Stimulated activated CD4-positive, alpha-beta T cell treated with anti-CD3 and anti-CD28 coated beads, Interleukin-2, amount 100 ng/mL, for 24 hours (primary cell): ENCODE measurements at regions not wholly inside any gene's neighbourhood (a gene's known extent, or its start where the extent isn't known, plus 50 kb on each side); places are given as distances from the start of the nearest gene placed in this dataset.

Experiments
- DNase-seq, 2 donors: peaks; one replicate each; pipeline ENCODE4 v3.0.0-alpha.2; 2020

DNA sequence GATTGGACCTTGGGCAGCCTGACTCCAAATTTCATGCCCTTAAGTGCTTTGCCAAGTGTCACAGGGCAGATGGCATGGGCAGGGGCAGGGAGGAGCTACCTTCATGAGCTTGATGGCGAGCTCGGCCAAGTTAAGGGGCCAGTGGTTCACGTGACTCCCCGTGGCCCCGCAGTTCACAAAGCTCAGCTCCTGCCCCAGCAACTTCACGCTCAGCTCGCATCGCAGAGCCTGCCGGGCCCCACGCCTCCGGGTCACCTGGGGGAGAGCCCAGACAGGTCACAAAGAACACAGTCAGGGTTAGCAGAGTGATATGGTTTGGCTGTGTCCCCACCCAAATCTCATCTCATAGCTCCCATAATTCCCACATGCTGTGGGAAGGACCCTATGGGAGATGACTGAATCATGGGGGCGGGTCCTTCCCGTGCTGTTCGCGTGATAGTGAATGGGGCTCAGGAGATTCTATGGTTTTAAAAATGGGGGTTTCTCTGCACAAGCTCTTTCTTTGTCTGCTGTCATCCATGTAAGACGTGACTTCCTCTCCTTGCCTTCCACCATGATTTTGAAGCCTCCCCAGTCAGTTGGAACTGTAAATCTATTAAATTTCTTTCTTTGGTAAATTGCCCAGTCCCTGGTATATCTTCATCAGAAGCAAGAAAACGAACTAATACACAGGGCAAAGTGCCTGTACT lies 108.1 kb downstream of the LITAF start:
- DNase-seq, result no peak

DNA sequence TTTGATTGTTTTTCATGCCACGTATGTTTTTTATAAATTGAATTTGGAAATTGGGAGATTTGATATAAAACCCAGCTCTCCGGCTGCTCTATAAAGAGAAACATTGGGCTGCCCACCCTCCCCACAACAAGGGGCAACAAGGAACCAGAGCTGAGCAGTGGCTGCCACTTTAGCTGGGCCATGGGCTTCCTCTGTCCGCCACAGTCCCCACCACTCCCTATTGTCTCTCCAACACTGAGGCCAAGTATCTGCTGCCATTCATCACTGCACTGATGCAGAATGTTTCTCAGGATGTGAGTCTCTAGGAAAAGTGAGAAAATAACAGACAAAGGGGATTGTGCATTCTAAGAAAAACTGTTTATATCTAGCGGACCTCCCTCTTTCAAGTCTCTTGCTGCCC lies 106.8 kb downstream of the LITAF start:
- no peak for DNase-seq

DNA sequence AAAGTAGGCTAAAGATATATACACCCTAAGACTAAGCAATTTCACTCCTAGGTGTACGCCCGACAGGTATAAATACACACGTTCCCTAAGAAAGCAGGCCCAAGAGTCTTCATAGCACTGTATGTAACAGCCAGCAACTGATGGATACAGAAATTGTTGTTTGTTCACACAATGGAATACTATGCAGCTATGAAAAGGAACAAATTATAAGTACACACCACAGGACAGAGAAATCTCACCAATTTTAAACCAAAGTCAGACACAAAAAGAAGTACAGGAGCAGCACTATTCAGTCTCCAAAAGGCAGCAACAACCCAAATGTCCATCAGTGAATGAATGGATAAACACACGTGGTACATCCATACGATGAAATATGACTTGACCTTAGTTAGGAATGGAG lies 106.1 kb downstream of the LITAF start:
- no peak for DNase-seq

DNA sequence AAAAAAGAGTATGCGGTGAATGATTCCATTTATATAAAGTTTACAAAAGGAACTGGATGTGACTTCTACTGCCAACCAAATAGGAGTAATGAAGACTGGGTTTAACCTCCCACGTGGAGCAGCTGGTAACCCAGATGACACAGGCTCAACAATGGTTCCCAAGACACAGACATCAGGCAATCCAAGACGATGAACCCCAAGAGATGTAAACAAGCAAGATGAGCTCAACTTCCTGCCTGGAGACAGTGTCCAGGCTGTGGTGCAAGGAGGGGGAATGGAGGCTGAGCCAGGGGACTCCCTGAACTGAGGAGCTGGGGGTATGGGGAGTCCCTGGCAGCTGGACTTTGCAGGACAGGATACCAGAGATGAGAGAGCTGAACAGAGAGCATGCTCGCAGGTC lies 104.7 kb downstream of the LITAF start:
- DNase-seq, result no peak

DNA sequence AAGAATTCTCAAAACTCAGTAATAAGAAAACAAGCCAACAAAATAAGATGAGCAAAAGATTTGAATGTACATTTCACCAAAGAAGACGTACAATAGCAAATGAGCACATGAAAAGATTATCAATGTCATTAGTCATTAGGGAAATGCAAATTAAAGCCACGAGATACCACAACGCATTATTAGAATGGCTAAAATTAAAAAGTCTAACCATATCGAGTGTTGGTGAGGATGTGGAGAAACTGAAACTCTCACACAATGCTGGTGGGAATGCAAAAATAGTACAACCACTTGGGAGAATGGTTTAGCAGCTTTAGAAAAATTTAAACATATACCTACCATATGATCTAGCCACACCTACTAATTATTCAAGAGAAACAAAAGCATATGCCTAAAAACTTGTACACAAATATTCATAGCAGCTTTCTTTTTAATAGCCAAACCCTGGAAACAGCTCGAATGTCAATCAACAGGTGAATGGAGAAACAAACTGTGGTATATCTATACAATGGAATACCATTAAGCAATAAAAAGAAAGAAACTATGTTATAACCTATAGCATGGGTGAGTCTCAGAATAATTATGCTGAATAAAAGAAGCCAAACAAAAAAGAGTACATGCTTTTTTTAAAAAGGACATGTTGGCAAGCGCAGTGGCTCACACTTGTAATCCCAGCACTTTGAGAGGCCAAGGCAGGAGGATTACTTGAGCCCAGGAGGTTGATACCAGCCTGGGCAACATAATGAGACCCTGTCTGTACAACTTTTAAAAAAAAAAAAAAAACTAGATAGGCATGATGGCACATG lies 103.6 kb downstream of the LITAF start:
- no peak for DNase-seq

DNA sequence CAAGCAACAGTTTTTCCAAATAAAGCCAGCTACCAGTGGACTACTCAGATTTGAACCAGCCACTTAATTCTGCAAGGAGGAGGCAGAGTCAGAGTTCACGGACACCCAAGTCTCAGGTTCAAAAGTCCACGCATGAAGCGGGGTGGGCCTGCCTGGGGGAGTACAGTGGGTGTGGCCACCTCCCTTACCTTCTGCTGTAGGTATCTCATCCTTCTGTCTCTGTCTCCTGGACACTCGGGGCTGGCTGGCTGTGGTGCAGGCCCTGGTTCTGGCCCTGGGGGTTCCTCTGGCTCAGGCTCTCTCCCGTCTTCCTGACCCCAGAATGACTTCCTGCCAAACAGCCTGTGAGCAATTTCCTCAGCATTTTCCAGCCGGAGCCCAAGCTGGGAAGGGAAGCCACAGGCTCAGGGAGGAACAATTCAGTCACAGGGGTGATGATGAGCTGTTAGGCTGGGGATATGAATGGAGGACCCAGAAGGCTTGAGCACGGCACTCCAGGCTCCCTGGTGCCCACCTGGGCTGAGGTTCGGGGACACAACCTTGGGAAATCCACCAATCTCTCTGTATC lies 101.9 kb downstream of the LITAF start:
- DNase-seq, result no peak

DNA sequence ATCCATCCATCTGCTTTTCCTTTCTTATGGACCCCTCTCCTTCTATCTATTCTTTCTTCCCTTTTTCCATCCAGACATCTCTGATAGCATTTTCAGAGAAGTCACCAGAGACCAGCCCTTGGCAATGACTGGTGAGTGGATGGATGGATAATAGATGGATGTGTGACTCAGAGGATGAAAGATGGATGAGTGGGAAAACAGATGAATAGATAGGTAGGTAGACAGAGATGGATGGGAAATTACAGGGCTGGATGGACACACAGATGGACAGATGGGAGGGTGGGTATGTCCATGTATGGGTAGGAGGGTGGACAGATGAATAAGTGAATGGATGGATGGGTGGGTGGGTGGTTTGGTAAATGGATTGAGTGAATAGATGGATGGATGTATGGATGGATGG lies 101.0 kb downstream of the LITAF start:
- DNase-seq, result no peak

DNA sequence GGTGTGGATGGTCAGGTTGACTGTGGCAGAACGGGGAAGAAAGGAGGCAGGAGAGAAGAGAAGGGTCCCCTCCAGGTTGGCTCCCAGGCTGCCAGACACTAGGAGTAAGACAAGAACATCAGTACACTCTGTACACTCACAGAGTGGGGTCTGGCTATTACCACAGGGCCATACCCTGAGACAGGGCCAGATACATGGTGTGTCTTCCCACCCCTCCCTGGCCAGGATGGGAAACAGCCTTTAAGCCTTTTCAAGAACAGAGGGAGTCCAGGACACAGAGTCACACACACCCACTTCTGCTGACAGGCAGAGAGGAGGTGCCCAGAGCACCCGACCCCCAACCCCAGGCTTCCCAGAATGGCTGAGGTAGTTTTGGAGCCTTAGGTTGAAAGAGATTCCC lies 99.4 kb downstream of the LITAF start:
- no peak for DNase-seq

DNA sequence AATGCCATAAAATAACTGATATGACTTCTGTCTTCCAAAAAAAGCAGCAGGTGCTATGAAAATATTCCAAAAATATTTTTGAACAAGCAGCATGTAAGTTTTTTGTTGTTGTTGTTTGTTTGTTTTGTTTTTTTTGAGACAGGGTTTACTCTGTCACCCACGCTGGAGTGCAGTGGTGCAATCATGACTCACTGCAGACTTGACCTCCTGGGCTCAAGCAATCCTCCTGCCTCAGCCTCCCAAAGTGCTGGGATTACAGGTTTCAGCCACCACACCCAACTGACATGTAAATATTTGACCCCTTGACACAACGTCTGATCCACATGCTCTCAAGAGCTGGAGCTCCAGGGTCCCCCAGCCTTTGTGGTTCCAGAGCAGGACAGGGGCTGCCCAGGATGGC lies 98.4 kb downstream of the LITAF start:
- no peak for DNase-seq

DNA sequence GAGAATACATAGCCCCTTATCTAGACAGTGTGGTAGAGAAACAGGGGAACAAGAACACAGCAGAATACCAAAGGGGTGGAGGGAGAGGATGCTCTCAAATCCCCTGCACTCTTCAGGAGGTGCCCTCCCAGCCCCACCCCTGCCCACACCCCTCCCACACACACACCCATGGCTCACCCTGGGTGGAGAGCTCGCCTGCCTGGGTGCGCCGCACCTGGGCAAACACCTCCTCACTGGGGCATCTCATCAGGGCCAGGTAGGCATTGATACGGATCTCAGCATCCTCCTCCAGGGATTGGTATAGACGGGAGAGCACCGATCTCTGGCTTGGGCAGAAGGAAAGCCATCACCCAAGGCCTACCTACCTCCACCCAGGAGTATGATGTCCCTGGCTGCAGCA lies 95.2 kb downstream of the LITAF start:
- no peak for DNase-seq

DNA sequence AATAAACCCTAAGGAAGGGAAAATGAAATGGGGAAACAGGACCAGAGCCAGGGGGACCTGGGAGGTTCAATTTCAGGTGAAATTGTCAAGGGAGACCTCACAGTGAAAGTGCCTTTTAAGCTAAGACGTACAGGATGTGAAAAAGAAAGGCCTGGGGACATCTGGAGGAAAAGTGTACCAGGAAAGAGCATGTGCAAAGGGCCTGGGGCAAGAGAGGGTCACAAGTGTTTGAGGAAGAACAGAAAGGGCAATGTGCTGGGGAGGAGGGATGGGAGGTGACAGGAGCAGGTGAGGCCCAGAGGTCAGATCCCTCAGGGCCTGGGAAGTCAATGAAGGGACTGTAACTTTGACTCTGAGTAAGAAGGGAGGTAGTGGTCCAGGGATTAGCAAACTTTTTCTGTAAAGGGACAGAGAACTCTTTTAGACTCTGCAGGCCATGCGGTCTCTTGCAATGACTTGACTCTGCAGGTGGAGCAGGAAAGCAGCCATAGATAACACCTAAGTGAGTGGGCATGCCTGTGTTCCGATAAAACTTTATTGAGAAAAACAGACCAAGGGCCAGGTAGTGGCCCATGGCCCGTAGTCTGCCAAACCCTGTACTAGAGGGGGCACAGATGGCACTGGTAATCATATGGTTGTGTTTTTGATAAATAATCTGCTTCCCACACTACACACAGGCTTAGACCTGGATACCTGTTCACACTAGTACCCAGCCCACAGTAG lies 93.8 kb downstream of the LITAF start:
- DNase-seq, result no peak

DNA sequence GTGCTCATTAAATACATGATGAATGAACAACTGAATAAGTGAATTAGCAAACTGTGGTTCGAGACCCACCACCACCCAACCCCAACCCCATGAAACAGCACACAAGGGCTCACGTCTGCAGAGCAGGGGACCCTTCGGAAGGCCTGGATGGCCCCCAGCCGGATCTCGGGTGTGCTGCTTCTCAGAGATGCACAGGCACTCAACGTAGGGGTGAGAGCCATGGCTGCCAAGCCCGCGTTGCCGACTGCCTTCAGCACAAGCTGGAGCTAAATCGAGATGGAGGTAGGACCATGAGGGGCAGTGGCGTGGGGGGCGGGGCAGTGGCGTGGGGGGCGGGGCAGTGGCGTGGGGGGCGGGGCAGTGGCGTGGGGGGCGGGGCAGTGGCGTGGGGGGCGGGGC lies 93.2 kb downstream of the LITAF start:
- DNase-seq, result no peak

DNA sequence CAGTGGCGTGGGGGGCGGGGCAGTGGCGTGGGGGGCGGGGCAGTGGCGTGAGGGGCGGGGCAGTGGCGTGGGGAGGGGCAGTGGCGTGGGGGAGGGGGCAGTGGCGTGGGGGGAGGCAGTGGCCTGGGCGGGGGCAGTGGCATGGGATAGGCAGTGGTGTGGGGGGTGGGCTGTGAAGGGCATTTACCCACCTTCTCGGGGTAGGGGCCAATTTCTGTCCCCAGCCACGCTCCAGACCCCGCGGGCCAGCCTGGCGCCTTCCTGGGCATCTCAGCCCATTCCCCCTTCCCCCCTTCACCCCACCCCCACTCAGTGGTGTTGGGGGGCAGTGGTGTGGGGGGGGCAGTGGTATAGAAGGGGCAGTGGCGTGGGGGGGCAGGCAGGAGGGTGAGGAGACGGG lies 92.7 kb downstream of the LITAF start:
- no peak for DNase-seq

DNA sequence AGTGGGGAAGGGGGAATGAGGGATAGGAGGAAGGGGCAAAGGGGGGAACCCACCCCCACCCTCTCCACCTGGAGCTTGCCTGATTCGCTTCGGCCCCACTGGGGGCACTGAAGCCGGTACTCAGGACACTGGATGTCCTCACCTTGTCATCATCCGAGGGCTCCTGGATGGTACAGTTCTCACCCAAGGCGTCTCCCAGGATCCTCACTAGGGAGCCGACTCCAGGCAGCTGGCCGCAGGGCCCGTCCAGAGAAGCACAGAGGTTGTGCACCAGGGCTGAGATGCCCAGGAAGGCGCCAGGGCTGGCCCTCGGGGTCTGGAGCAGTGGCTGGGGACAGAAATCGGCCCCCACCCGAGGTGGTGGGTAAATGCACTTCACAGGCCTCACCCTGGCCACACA lies 92.3 kb downstream of the LITAF start:
- no peak for DNase-seq

DNA sequence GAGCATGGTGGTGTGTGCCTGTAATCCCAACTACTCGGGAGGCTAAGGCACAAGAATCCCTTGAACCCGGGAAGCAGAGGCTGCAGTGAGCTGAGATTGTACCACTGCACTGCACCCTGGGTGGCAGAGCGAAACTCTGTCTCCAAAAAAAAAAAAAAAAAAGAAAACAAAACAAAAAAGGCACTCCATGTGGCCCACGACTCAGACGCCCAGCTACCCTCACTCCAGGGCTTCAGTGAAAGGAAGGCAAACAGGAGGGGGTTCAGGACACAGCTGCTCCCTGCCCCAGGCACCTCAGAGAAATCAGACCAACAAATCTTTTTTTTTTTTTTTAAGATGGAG lies 91.7 kb downstream of the LITAF start:
- no peak for DNase-seq
